IPS DF 4.7 (cell line): ENCODE measurements at regions not wholly inside any gene's neighbourhood (a gene's known extent, or its start where the extent isn't known, plus 50 kb on each side); places are given as distances from the start of the nearest gene placed in this dataset.

ENCODE experiments used
- DNase-seq: peaks from one replicate; pipeline ENCODE4 v3.0.0-alpha.2; 2013; ENCODE audit warnings: low spot score; ENCODE audit errors: extremely low read depth

GRCh38 chr3:55244247-55244646 lies 242.9 kb downstream of the WNT5A start:
- DNase-seq: no peak

DNA sequence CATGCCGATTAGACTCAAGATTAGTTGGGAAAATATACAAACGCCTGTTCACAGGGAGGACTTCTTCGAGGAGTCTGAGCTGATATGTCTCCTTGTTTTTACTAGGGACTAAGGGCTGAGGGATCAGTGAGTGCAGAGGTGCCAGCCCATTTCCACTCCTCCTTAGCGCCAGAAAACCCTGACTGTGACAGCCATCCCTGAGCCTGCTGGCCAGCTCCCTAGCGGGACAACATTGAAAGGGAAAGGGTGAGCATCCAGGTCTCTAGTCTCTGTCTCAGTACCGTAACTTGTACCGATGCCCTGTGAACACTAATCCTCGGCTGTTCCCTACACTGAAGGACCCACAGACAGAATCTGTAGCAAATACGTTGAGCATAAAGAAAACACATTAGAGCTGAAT lies 243.4 kb downstream of the WNT5A start:
- no peak for DNase-seq

GRCh38 chr3:55242921-55243320 lies 244.2 kb downstream of the WNT5A start:
- no peak for DNase-seq

GRCh38 chr3:55241098-55241497 lies 246.0 kb downstream of the WNT5A start:
- no peak for DNase-seq

DNA sequence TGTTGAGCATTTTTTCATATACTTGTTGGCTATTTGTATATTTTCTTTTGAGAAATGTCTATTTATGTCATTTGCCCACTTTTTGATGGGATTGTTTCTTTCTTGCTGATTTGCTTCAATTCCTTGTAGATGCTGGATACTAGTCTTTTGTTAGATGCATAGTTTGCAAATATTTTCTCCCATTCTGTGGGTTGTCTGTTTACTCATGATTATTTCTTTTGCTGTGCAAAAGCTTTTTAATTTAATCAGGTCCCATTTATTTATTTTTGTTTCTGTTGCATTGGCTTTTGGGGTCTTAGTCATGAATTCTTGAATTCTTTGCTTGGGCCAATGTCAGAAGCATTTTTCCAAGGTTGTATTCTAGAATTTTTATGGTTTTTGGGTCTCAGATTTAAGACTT lies 251.7 kb downstream of the WNT5A start:
- no peak for DNase-seq

DNA sequence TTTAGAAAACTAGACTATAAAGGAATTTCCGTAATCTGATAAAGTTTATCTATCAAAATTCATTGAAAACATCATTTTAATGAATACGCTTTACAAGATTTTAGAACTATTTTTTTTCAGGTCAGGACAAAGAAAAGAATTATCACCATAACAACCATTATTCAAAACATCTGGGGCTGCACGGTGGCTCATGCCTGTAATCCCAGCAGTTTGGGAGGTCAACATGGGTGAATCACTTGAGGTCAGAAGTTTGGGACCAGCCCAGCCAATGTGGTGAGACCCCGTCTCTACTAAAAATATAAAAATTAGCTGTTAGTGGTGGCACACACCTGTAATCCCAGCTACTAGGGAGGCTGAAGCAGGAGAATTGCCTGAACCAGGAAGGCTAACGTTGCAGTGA lies 260.4 kb downstream of the WNT5A start:
- DNase-seq: no peak

DNA sequence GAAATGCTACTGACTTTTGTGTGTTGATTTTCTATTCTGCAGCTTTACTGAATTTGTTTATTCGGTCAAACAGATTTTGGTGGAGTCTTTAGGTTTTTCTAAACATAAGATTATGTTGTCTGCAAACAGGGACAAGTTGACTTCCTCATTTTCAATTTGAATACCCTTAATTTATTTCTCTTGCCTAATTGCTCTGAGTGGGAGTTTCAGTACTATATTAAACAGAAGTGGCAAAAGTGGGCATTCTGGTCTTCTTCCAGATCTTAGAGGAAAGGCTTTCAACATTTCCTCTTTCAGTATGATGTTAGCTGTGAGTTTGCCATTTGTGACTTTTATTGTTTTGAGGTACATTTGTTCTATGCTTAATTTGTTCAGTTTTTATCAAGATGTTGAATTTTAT lies 268.5 kb downstream of the WNT5A start:
- DNase-seq: no peak

DNA sequence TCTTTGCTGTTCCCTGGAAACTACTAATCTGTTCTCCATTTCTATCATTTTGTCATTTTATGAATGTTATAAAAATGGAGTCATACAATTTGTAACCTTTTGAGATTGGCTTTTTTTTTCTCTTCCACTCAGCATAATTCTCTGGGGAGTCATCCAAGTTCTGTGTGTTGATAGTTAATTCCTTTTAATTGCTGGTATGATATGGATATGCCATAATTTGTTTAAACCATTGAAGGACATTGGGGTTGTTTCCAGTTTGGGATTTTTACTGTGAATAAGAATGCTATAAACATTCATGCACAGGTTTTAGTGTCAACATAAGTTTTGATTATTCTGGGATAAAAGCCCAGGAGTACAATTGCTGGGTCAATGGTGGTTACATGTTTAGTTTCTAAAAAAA lies 279.4 kb downstream of the WNT5A start:
- DNase-seq: no peak

- no peak for DNase-seq
Observed at GRCh38 chr3:55205990-55206389, 278.1 kb upstream of the LRTM1 start.

DNA sequence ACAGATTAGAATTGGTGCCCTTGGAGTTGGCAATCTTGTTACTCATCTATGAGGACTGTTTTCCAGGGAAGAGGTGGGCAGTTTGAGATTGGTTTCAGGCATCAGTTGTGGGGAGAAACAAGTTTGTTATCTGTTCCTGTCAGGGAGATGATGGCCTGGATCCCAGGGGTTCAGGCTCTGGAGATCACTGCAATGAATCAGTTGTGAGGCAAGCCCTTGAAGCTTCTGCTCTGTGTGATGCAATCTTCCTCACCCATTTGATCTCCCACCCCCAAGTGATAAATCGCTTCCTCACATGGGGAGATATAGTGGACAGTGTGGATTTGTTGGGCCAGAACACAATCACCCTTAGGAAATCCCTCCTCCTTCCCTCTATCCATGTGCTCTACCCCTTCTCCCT lies 276.6 kb upstream of the LRTM1 start:
- DNase-seq: no peak

- DNase-seq: no peak
Observed at GRCh38 chr3:55203546-55203945, 275.7 kb upstream of the LRTM1 start.

- DNase-seq: no peak
Observed at GRCh38 chr3:55203006-55203405, 275.1 kb upstream of the LRTM1 start.

DNA sequence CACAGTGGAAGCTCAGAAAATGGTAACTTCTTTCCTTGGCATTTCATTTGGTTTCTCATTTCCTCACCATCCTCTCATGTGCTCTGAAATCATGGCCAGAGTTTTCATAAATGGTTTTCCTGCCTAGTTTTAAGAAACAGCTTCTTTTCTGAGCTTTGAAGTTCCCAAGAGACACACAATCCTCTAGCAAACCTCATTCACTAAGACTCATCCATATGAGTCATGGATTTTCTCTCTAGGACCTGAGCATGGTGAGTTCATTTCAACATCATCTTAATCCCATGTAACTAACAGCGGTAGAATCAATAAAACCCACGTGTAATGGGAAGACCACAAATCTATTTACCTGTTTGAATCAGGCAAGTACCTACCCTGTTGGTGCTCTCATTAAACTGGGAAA lies 274.5 kb upstream of the LRTM1 start:
- DNase-seq: no peak

GRCh38 chr3:55201779-55202178 lies 273.9 kb upstream of the LRTM1 start:
- DNase-seq: no peak

DNA sequence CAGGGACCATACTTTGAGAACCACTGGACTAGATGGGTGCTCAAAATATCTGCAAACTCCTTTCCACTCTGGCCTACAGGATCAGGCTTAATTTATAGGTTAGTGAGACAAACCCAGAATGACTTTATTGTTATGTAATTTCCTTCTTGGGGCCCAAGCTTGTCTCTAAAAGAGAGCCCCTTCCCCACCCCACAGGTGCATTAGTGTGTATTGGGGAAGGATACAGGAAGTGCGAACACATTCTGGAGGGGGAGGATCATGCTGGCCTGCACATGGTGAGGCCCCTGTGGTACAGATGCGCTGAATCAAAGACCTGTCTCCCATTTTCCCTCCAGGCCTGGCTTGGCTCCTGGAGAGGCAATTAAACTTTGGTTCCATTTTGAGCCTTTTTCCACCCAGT lies 273.0 kb upstream of the LRTM1 start:
- DNase-seq: no peak

GRCh38 chr3:55198554-55198953 lies 270.7 kb upstream of the LRTM1 start:
- DNase-seq: no peak

GRCh38 chr3:55197021-55197420 lies 269.2 kb upstream of the LRTM1 start:
- no peak for DNase-seq

GRCh38 chr3:55196495-55196894 lies 268.6 kb upstream of the LRTM1 start:
- no peak for DNase-seq

DNA sequence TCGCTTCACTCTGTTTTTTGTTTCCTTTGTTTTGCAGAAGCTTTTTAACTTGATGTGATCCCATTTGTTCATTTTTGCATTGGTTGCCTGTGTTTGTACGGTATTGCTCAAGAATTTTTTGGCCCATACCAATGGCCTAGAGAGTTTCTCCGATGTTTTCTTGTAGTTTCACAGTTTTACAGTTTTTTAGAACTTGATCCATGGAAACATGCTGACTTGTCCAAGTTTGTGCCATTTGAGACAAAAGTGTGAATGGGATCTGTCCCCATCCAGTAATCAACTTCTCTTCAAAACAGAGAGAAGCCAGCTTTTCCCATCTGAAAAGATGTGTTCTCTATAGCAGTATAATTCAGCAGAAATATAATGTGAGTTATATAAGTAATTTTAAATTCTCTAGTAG lies 266.5 kb upstream of the LRTM1 start:
- DNase-seq: no peak

DNA sequence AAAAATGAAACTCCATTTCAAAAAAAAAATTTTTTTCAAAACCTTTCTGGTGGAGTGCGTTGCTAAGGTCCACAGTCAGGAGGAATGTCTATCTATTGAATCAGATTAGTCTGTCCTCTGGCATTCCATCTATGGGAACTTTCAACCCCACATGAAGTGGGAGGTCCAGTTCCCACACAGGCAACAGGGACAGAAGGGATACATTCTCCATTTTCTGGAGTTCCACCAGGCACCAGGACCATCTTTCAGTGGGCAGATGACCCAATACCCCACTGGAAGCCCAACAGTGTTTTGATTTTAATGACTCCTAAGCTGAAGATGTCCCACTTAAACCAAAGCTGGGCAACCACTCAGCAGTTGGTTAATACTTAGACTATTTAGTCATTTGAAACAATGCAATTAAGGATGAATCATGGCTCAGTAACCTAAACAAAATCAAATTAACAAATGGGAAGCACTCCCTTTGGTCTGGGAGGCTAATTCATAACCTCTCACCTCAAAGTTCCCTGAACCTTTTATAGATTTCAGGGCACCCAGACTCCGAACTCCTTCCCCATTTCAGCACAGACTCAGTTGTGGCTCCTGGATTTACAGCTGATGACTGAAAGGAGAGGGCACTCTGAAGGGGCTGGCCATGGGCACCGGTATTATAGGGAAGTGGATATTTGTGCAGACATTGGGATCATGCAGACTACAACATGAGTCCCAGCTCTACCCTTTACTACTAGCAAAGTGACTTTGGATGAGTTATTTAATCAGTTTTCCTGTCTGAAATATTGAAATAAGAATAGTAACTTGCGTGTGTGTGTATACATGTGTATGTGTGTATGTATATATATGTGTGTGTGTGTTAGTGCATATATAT lies 264.3 kb upstream of the LRTM1 start:
- no peak for DNase-seq

GRCh38 chr3:55190331-55190730 lies 262.5 kb upstream of the LRTM1 start:
- no peak for DNase-seq

- DNase-seq: peak; percentile 79
Observed at GRCh38 chr3:55189359-55189801, 261.5 kb upstream of the LRTM1 start.

DNA sequence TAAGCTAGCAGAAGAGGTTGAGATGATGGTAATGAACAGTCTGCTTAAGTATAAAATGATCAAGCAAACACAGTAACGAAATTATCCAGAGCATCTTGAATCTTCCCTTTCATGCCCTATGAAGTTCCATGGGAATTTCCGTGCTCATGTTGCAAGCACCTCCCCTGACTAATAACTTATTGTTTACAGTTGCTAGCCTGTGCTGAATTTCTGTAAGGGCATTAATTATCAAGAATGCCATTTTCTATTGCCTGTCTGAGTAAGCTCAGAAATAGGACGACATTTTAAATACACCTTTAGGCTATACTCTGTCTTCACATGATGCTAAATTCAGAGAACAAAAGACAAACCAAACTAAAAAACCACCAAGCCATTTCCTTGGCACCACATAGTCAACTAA lies 257.5 kb upstream of the LRTM1 start:
- no peak for DNase-seq

DNA sequence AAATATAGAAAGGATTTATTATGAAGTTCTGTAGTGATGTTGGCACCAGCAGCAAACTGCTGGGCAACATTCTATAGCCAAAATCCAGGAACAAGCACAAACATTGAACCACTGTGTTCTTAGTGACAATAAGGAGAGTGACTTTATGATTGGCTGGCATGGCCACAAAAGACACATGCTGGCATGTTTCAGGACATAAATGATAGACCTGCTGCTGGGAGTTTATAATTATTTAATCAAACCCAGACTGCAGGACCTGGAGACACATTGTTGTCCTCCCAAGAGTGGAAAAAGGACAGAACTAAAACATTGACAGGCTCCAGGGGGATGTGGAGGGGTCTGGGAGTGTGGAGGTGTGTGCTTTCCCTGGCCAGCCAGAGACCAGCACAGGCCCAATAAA lies 255.3 kb upstream of the LRTM1 start:
- no peak for DNase-seq
